Stimulated activated effector memory CD8-positive, alpha-beta T cell treated with anti-CD3 and anti-CD28 coated beads, Interleukin-12 subunit alpha, Interleukin-12 subunit beta, amount 100 ng/mL, for 72 hours (primary cell): ENCODE measurements at regions not wholly inside any gene's neighbourhood (a gene's known extent, or its start where the extent isn't known, plus 50 kb on each side); places are given as distances from the start of the nearest gene placed in this dataset.
A peak's percentile ranks its signal among the peaks of the same experiment; 100 is the strongest.

Source experiments
- ATAC-seq: fragments of 150-1000 bp; cut with Tn5 transposase; 2 replicates; pipeline ENCODE4 v1.10.0; 2021
- DNase-seq, 2 donors: peaks; one replicate each; pipeline ENCODE4 v3.0.0; 2021 to 2022; ENCODE audit warnings: low spot score in 2 of 2
- H3K27ac Mint-ChIP-seq: one replicate; pipeline ENCODE4 v1.8.0; 2022; ENCODE audit warnings: mild to moderate bottlenecking, mixed read lengths
- H3K36me3 Mint-ChIP-seq: one replicate; pipeline ENCODE4 v1.8.0; 2022; ENCODE audit warnings: mild to moderate bottlenecking, mixed read lengths
- H3K4me1 Mint-ChIP-seq: one replicate; pipeline ENCODE4 v1.8.0; 2022; ENCODE audit warnings: mixed read lengths
- H3K4me3 Mint-ChIP-seq: one replicate; pipeline ENCODE4 v1.8.0; 2022; ENCODE audit warnings: mild to moderate bottlenecking, mixed read lengths
- H3K9me3 Mint-ChIP-seq: one replicate; pipeline ENCODE4 v1.8.0; 2022; ENCODE audit warnings: mixed read lengths

GRCh38 chr11:44670794-44671193 lies 56.0 kb upstream of the TSPAN18 start:
- Mint-ChIP-seq H3K4me1 (no peaks in the 10 kb centered on the region), H3K27ac (no peak overlapping the region), H3K9me3 (no peaks in the 10 kb centered on the region), H3K4me3 (no peak overlapping the region), H3K36me3 (no peaks in the 10 kb centered on the region)
- ATAC-seq = no peak
- no peak for DNase-seq

- no peak overlapping the region for H3K4me3 Mint-ChIP-seq
- H3K4me1 Mint-ChIP-seq = no peaks in the 10 kb centered on the region
- no peak for ATAC-seq
- no peaks in the 10 kb centered on the region for H3K36me3 Mint-ChIP-seq
- no peak for DNase-seq
- H3K27ac Mint-ChIP-seq = no peak overlapping the region
- H3K9me3 Mint-ChIP-seq = no peaks in the 10 kb centered on the region
These were observed 55.5 kb upstream of the TSPAN18 start for GRCh38 chr11:44671234-44671633.

DNA sequence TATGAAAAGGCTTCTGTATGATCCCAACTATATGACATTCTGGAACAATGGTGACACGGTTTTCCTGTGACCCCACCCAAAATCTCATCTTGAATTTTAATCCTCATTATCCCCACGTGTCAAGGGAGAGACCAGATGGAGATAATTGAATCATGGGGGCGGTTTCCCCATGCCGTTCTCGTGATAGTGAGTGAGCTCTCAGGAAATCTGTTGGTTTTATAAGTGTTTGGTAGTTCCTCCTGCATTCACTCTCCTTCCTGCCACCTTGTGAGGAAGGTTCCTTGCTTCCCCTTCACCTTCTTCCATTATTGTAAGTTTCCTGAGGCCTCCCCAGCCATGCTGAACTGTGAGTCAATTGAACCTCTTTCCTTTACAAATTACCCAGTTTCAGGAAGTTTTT lies 53.1 kb upstream of the TSPAN18 start:
- DNase-seq = no peak
- no peak overlapping the region for H3K27ac Mint-ChIP-seq
- no peak for ATAC-seq
- H3K36me3 Mint-ChIP-seq = no peaks in the 10 kb centered on the region
- no peak overlapping the region for H3K4me3 Mint-ChIP-seq
- H3K4me1 Mint-ChIP-seq = no peaks in the 10 kb centered on the region
- no peaks in the 10 kb centered on the region for H3K9me3 Mint-ChIP-seq

- peak; percentile 68 for ATAC-seq
- Mint-ChIP-seq H3K4me1 (peaks cover 3% of the 10 kb centered on the region), H3K4me3 (no peak overlapping the region), H3K36me3 (no peaks in the 10 kb centered on the region), H3K9me3 (no peaks in the 10 kb centered on the region), H3K27ac (no peak overlapping the region)
- DNase-seq = no peak
These were observed 52.0 kb upstream of the TSPAN18 start for GRCh38 chr11:44674809-44675208.

GRCh38 chr11:44675906-44676305 lies 50.9 kb upstream of the TSPAN18 start:
- Mint-ChIP-seq H3K4me1 (peaks cover 11% of the 10 kb centered on the region), H3K4me3 (no peak overlapping the region), H3K9me3 (no peaks in the 10 kb centered on the region), H3K27ac (no peak overlapping the region), H3K36me3 (no peaks in the 10 kb centered on the region)
- DNase-seq (no peak), ATAC-seq (no peak)
